GM19467 (cell line): ENCODE measurements at regions not wholly inside any gene's neighbourhood (a gene's known extent, or its start where the extent isn't known, plus 50 kb on each side); places are given as distances from the start of the nearest gene placed in this dataset.
"Not testable (repeated sequence)": the region's sequence is repeated elsewhere in the genome, so short reads cannot be mapped to it uniquely, and the experiment has no call there.

Experiments used
- ATAC-seq: cut with Tn5 transposase; IDR thresholded peaks from one replicate; pipeline ENCODE4 v1.9.1; 2021; ENCODE audit warnings: mild to moderate bottlenecking, moderate library complexity; ENCODE audit not compliant: unreplicated experiment

DNA sequence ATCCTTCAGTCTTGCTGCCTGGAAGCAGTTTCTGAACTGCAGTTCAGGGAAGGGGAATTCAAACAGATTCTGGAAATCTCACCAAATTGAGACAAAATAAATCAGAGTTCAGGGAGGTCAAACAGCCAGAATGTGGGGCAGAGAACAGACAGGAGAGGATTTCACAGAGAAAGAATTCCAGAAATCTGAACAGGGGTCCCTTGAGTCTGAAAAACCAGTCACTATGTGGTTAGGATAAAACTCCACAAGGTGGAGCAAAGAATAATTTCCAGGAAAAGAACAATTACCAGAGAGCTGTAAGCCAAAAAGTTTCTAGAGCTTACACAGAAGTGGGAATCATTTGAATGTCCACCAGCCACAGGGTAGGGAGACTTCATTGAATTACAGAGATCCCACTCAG is 84.7 kb downstream of the URB2 start:
- no peak for ATAC-seq

DNA sequence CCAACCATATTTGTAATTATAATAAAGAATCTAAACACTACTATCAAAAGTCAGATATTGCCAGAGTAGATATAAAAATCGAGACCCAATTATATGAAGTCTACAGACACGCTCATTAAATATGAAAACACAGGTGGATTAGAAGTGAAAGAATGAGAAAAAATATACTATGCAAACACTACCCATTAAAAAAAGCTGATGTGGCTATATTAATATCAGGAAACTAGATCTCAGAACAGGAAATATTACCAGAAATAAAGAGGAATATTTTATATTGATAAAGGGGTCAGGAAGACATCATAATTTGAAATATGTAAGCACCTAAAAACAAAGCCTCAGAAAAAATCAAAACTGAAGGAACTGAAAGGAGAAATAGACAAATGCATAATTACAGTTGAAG is 88.3 kb downstream of the URB2 start:
- ATAC-seq: no peak

- peak; percentile 82 for ATAC-seq
Measured at GRCh38 chr1:229714964-229715603, 89.0 kb downstream of the URB2 start.

GRCh38 chr1:229716069-229716468 is 90.0 kb downstream of the URB2 start:
- no peak for ATAC-seq

- no peak for ATAC-seq
Measured at GRCh38 chr1:229716704-229717103, 90.7 kb downstream of the URB2 start.

- ATAC-seq: no peak
Measured at GRCh38 chr1:229717786-229718576, 91.9 kb downstream of the URB2 start.

GRCh38 chr1:229726061-229726460 is 100.0 kb downstream of the URB2 start:
- no peak for ATAC-seq

DNA sequence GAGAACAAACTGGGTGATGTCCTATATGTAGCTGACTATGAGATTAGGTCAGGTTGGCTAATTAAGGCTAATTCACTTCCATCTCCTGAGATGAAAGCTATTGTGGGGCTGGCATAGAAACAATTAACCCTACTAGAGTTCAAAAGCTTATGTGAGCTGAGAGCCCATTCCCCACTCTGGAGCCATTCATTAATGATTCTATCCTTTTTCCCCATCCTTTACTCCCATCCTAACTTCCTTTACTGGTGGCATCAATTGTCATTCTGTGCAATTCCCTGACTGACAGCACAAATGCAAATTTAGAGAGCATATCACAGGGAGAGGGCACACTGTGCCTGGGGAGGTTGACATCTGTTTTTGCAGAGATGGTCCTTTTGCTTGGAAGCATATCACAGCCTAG is 103.9 kb downstream of the URB2 start:
- ATAC-seq: no peak

DNA sequence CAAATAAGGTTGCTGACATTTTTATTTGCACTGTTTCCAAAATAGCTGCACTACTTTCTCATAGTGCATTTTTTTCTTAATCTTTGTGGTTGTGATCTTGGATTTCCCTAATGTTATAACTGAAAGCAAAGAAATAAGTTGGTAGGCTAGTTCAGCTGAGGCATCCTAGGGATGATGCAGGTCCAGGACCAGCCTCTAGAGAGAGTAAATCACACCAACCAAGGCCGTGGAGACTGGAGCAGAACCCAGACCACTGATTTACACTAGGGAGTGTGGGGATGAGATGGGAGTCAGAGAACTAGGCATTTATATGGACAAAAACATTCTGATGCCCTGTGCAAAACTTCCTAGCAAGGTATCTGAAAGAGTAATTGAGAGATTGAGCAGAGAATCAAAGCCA is 104.5 kb downstream of the URB2 start:
- ATAC-seq: no peak

GRCh38 chr1:229732061-229732460 is 106.0 kb downstream of the URB2 start:
- no peak for ATAC-seq

- ATAC-seq: no peak
Measured at GRCh38 chr1:229736376-229736775, 110.3 kb downstream of the URB2 start.

- ATAC-seq: not testable (repeated sequence)
Measured at GRCh38 chr1:229742614-229743013, 116.6 kb downstream of the URB2 start.

- ATAC-seq: no peak
Measured at GRCh38 chr1:229749992-229750391, 123.9 kb downstream of the URB2 start.

DNA sequence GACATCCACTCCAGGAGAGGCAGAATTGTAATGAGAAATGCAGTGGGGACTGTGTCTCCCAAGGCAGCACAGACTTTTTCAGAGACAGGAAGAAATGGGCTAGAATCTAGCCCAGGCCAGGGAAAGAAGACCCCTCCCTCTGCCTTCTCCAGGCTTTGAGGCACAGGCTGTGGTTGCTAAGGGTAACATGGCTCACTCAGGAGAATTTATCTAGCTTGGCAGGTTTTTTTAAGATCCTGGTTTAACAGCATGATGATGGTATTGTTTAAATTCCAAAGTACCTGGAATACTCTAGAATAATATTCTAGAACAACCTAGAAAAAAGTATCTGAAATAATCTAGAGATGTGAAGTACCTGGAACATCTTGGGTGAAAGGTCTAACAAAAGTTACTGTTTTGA is 125.6 kb downstream of the URB2 start:
- ATAC-seq: no peak

- no peak for ATAC-seq
Measured at GRCh38 chr1:229752679-229753078, 126.6 kb downstream of the URB2 start.

- ATAC-seq: no peak
Measured at GRCh38 chr1:229753764-229754551, 127.9 kb downstream of the URB2 start.

DNA sequence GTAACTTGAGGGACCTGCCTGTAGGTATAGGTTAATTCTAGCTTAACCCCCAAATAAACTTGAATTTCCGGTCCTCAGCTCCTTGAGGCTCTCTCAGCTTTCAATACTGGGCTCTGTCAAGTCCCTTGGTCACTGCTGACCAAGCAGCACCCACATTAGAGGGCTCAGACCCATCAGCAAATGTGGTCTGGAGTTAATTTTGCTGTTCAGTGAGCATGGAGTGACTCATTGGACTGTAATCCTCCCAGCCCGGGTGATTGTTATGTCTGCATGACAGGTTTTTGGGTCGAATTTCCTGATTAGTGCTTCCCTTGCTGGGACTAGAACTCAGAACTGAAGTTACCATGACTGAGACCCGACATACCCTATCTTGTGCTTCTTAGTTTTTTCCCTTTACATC is 130.6 kb downstream of the URB2 start:
- no peak for ATAC-seq

- ATAC-seq: no peak
Measured at GRCh38 chr1:229757226-229757625, 131.2 kb downstream of the URB2 start.

DNA sequence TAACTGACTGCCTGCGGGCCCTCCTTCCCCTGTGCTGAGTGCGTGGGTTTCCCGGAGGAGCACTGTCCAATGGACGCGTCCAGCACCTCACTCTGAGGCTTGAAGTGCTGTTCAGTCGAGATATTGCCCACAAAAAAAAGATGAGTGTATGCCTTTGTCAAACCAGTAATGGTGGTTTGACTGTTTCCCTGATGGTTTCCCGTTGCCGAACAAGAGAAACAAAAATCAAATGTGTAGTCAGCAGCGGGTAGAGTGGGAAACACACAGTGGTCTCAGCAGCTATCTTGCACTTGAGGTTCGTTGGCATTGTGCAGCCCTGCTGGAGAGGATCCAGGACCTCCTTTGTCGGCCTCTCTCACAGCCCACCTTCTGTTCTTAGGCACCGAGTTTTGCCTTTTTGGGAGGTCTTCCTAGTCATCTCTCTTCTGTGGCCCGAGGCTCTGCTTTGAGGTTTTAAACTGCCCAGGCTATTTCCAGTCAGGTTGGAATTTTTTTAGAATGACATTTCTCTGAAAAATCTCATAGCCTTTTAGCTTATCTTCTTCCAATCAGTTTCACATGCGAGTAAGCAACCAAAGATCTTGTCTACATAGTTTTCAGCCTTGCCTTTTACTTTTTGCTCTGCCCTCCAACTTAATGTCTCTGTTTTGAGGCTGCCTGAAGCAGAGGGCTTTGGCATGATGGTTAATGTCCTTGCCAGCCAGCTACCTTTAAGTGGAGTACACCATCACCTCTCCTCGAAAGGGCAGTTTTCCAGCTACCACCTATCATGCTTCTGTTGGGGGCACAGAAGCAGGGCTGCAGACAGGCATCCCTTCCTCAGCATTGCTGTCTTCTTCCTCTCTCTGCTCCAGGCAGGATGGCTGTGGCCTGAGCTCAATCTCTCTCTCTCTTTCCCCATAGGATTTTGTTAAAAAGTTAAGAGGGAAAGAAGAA is 132.3 kb downstream of the URB2 start:
- ATAC-seq: no peak

GRCh38 chr1:229759037-229759435 is 133.0 kb downstream of the URB2 start:
- no peak for ATAC-seq

DNA sequence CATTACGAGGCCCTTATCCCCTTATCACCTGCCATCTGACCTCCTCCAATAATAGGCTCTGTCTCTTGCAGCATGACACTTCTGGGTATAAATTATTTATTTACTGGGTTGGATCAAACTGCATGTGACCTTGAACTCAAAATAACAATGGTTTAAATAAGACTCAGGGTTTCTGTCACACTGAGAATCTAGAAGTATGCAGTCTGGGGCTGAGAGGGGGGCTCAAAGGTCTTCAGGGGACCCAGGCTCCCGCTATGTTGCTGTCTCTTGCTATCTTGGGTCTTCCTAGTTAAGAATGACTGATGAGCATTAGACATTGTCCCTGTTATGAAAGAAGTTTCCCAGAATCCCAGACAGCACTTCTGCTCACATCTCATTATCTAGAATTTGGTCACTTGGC is 133.5 kb downstream of the URB2 start:
- no peak for ATAC-seq
